ENCODE measurements at regions not wholly inside any gene's neighbourhood (a gene's known extent, or its start where the extent isn't known, plus 50 kb on each side); places are given as distances from the start of the nearest gene placed in this dataset.

DNA sequence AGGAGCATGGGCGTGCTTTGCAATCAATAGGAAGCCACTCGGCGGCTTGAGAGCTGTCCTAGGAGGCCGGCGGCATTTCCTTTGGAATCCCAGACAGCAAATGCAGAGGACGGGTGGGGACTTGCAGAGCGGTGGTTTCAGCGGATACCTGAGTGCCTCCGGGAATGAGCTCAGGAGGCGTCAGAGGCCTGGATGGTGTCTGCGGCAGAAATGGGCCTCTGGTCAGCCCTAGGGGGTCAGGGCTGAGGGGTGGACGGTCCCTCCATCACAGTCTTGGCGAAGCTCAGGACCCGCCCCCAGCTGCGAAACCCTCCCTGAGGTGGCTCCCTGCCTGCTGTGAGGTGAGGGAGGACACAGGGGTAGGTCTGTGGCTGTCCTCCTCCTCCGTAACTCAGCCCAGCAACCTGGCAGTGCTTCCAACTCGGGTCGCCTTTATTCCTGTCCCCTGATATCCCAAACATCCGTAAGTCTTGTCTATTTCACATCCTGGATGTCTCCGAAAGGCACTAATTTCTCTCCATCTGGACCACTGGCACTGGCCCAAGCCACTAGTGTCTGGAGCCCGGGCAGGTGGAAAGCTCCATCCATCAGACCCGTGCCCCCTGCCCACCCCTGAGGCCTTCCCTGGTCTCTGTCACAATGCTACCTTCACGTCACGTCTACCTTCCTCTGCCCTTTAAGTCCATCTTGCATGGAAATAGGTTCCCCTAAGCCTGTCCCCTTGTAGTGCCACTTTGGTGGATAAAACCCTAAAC lies 686.6 kb downstream of the BRD1 start:
- DNase-seq, result no peak

DNA sequence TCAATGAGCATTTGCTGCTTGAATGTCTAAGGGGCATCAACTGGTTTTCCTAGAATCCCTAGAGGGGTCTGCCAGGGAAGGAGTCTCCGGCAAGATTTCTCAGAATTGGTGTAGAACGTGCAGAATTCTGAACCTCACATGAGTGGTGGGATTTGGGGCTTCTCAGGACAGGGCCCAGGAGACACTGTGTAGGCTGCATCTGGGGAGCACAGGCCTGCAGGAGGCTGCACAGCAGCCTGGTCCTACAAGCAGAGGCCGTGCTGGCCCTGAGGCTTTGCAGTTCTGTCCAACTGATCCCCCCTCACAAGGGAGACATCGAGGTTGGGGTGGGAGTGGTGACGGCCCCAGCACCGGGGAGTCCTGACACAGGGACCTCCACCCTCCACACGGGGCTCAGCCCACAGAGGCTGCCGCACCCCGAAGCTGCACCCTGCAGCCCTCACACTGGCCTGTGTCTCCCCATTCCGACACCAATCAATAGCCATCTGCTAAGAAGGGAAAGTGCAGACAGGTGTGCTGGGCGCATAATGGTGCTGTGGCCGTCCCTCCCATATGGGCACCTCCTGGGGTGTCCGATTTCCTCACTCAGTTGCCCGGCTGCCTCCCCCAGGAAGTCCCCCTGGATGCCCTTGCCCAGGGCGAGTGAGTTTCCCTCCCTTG lies 688.1 kb downstream of the BRD1 start:
- DNase-seq, result no peak

DNA sequence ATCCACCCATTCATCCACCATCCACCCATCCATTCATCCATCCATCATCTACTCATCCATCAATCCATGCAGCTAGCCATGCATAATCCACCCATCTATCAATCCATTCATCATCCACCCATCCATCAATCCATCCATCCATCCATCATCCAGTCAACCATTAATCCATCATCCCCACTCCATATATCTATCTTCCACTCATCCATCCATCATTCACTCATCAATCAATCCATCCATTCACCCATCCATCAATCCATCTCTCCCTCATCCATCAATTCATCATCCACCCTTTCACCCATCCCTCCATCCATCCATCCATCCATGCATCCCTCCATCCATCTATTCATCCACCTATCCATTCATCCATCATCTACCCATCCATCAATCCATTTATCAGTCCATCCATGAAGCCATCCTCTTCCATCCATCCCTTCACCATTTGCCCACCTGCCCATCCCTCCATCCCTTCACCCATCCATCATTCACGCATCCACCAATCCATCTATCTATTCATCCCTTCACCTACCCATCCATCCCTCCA lies 689.4 kb downstream of the BRD1 start:
- no peak for DNase-seq

DNA sequence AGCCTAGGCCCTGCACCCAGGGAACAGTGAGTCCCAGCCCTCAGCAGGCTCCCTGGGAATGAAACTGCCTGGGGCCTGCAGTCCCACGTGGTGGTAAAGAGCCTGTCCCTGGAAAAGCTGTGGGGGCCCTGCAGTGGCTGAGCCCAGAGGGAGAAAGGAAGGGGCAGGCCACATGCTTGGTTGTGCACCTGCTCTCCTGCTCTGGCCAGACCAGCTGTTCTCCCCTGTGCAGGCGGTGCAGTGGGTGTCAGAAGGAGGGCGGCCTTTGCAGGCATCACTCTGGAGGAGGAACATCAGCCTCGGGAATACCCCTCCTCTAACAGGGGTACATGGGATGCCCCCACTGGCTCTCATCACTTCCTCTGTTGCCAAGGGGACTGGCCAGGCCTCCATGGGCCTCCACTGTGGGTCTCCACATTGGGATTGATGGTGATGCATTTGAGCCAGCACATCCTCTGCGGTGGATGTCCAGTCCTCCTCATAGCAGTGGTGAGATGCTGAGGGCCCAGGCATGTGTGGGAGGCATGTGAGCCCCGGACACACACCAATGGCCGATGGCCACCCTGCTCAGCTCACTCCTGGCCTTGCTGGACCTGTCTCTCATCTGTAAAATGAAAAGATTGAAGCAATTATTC lies 690.4 kb downstream of the BRD1 start:
- no peak for DNase-seq

DNA sequence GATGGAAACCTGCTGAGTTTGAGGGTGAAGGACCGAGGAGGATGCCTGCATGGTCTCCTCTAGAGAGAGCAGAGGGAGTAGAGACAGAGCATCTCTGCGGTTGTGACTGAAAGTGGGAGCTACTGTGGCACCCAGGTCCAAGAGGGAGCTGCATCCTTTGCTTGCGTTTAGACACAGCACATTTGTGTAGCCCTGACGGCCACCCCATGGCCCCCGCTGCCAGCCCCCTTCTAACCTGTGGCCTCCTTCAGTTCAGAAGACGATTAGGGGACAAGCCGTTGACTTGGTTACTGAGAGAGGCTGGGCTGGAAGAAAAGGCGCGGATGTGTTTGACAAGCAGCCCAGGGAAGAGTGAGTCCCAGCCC lies 690.9 kb downstream of the BRD1 start:
- DNase-seq, result no peak

DNA sequence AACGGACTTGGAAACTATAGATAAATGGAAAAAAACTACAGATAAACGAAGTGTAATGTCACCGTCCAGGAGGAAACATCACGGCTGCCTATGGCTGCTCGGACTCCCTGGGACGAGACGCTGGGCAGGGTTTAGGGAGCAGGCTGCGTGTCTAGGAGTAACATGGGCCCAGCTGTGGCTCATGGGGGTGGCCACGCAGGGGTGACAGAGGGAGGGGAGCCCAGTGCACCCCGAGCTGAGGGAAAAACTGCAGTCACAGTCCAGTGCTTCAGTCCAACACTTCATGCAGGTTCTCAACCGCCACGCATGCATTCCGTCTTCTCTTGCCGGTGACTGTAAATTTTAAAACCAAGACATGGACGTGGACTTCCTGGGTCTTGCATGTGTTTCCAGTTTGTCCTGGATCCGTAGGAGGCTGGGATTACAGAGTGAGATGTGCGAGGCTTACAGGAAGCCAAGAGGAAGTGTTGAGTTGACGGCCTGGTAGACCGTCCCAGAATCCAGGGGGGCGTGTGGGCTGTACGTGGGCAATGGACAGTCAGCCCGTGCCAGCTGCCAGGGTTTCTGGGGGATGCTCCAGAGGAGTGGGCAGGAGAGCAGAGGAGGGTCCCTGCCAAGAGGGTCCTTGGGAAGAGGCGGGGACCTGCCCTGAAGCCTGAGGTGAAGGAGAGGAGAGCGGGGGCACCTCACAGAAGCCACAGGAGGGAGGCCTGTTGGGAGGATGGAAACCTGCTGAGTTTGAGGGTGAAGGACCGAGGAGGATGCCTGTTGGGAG lies 691.4 kb downstream of the BRD1 start:
- DNase-seq, result no peak

DNA sequence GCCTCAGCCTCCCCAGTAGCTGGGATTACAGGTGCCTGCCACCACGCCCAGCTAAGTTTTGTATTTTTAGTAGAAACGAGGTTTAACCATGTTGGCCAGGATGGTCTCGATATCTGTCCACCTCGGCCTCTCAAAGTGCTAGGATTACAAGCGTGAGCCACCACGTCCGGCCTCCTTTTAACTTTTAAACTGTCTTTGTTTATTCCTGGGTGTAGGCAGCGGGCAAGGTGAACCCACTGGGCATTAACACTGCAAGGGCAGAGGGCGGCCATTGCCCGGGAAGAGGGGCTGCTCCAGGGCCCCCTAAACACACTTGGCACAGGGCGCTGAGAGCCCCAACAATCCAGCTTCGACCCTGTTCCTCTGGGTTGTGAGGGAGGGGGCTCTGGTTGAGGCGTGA lies 693.6 kb downstream of the BRD1 start:
- no peak for DNase-seq

DNA sequence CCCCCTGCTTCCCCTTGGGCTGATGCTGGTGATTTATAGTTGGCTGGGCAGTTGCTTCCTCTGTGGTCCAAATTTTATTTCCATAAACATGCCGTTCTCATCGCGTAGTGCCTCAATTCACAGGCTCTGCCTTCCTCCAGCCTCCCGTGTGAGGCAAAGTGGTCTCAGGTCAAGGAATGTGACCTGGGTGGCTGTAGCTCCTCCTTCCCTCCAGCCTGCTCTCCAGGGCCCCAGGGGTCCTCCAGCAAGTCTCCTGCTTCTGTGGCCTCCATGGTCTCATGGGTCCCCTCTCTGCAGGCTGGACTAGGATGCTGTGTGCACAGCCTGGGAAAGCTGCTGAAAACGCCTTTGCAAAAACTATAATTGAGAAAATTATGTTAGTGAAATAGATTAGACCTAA lies 694.1 kb downstream of the BRD1 start:
- no peak for DNase-seq

DNA sequence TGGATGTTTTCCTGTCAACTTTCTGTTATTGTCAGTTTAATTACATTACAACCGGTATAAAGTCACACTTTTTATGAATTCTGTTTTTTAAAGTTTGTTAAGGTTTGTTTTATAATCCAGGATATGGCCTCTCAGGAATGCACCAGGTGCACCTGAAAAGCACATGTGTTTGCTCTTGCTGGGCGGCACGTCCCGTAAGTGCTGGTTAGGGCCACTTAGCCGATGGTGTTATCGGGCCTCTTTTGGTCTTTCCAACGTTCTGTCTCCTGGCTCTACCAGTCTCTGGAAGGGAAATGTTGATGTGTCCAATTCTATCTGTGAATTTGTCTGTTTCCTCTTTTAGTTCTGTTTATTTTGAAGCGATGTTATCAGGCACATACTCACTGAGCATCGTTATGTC lies 695.7 kb downstream of the BRD1 start:
- no peak for DNase-seq

DNA sequence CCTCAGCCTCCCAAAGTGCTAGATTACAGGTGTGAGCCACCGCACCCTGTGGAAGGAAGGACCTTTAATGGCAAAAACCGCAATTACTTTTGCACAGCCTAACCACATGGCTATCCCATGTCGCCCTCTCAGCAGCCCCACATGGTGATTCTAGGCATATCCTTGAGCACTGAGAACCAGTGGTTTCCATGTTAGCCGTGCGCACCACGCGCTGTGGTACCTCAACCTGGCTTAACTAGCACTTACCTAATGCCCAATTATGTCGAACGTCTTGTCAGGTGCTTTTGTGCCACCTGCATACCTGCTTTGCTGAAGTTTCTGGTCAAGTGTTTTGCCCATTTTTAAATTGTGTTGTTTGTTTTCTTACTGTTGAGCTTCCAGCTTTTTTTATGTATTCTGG lies 697.9 kb downstream of the BRD1 start:
- no peak for DNase-seq

DNA sequence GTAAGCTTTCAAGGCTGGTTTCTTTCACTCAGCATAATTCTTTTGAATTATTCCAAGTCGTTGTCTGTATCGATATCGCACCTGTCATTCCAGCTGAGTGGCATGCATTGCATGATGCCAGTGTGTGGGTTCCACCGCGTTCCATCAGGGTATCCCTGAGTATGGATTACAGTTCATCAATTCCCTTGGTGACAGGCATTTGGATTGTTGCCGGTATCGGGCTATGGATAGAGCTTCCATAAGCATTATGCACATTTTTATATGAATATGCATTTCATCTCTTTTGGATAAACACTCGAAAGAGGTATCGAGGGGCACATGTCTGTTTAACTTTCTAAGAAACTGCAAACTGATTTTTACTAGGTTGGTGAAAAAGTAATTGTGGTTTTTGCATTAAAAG lies 698.8 kb downstream of the BRD1 start:
- no peak for DNase-seq

DNA sequence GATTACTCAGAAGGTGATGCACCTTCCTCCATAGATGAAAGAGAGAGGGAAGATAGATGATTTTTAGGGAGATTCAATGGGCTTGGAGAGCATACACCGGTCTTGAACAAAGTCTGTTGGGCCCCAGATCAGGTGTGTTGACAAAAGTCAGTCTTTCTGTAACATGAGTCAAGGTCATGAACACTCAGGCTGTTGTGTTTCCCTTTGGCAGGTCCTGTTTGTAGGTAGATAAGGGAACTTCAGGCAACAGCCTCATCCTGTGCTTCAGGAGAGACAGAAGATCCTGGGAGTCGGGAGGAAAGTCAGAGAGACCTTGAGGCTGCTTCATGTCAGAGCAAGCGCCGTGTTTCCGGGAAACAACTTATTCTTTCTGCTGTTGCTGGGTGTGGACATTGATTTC lies 703.1 kb downstream of the BRD1 start:
- DNase-seq, result no peak

DNA sequence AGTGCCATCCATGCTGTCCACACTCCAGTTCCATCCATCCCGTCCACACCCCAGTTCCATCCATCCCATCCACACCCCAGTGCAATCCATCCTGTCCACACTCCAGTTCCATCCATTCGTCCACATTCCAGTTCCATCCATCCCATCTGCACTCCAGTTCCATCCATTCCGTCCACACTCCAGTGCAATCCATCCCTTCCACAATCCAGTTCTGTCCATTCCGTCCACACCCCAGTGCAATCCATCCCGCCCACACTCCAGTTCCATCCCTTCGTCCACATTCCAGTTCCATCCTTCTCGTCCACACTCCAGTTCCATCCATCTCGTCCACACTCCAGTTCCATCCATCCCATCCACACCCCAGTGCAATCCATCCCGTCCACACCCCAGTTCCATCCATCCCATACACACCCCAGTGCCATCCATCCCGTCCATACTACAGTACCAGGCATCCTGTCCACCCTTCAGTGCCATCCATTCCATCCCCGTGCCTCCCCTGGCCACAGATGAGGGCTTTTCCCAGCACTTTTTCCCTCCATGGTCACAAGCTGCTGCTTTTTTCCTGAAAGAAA lies 704.0 kb downstream of the BRD1 start:
- no peak for DNase-seq

DNA sequence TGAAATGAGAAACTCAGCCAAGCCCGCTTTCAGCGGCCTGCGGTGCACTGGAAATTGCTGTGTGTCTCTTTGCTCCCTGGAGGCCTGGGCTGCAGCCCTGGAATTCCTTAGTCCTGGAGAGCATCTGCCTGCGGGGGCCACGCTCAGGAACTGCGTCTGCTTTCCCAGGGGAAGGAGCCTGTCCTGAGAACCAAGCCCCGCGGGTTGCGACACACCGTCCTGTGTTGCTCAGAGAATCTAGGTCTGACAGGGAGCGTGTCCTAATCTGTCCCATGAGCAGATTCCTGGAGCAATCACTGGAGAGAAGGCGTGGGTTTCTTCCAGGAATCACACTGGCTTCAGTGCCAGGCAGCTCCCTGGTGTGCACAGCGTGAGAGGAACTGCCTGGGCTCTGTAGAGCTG lies 708.1 kb downstream of the BRD1 start:
- no peak for DNase-seq

DNA sequence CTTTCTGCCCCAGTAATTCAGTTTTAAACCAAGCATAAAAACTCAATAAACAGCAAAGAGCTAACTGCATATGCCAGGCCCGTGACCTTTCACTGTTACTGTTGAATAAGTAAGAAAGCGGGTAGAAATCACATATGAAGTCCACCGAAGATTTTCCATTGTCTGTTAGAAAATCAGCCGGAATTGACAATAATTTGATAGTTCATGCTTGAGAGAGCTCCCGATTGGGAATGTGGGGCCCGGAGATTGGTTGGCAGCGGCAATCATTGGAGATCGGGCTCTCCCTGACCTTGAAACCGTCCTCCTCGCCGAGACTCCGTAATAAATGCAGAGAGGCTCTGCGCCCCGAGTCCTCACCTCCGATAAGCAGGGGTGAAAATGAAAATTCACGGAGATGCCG lies 709.6 kb downstream of the BRD1 start:
- DNase-seq, result no peak

DNA sequence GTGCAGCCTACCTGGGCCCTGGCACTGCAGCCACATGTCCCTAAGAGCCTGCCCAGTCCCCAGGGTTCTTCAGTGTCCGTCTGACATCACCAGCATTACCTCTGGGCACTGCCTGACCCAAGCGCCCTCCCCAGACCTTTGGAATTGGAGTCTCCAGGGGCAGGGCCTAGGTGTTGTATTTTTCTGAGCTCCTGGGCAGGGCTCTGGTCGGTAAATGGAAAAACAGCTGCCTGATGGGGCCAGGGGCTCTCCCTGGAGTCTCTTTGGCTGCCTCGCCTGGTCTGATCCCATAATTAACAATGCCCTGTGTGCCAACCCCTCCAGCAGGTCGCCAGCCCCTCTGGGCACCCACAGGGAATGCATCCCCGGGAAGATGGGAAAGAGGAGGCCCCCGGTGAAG lies 710.2 kb downstream of the BRD1 start:
- DNase-seq, result no peak

DNA sequence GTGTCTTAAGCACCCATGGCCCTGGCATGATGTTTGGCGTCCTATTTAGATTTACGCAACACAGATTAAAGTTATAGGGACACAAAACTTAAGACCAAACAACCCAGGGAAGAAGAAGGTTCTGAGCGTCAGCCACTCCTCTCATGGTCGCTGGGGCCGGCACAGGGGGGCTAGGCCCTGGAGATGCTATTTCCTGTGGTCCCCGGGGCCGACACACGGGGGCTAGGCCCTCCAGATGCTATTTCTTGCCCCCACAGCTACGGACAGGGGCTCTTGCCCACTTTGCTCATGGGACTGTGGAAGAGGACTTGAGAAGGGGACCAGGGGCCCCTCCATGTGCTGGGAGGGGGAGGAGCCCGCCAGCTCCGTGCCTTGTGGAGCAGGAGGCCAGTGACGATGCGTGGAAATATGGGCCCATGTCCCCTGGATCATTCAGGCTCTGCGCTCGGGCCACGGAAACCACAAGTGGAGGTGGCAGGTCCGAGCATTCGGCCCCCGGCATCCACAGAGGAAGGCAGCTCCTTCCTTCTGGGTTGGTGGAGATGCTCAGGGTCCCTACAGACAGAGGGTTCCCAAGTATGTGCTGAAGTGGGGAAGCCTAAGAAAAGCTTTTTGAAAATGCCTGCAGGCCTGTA lies 711.1 kb downstream of the BRD1 start:
- no peak for DNase-seq

DNA sequence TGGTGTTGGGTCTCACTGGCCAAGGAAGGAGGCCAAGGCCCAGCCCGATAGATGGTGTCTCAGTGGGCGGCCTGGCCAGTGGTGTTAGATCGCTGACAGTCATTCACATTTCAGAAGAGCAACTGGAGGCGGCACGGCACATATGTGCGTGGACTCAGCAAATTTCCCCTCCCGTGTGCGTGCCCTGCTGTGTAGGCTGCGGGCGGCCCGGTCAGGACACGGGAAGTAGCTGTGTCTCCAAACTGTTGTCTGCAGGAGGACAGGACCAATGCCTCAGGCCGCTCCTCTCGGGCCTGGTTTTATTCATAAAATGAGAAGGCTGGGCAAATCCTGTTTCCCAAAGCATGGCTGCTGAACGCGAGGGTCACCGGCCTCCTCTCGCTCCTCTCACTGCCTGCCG lies 711.7 kb downstream of the BRD1 start:
- DNase-seq, result no peak

DNA sequence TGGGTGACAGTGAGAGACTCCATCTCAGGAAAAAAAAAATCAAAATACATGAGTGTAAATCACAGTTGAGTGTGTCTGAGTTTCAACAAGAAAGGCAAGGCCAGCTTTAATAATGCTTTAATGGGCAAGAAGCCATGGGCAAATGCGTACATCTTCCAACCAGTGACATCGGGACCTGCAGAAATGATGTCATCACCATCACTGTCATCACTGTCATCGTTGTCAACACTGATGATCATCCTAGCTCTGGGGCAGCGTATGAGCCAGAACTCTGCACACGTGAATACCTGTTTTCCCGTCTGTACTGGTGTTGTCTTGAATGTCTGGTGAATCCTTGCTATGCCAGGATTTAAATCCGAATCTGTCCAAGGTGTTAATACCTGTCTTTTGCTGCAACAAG lies 712.5 kb downstream of the BRD1 start:
- no peak for DNase-seq

DNA sequence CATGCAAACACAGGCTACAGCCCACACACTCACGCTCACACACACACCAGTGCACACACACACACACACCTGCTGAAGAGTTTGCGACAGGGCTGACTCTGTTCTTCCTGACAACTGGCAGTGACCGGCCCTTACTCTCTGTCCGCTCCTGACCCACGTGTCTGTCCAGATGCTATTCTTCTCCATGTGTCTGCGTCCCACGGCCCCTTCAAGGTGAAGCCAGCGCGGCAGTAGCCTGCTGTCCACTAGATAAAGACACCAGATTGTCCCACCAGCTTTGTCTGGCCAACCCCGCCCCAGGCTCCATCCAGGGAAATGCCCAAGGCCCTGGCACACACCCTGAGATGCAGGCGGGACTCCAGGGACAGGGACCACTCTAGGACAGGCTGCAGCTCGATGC lies 713.9 kb downstream of the BRD1 start:
- DNase-seq, result no peak

DNA sequence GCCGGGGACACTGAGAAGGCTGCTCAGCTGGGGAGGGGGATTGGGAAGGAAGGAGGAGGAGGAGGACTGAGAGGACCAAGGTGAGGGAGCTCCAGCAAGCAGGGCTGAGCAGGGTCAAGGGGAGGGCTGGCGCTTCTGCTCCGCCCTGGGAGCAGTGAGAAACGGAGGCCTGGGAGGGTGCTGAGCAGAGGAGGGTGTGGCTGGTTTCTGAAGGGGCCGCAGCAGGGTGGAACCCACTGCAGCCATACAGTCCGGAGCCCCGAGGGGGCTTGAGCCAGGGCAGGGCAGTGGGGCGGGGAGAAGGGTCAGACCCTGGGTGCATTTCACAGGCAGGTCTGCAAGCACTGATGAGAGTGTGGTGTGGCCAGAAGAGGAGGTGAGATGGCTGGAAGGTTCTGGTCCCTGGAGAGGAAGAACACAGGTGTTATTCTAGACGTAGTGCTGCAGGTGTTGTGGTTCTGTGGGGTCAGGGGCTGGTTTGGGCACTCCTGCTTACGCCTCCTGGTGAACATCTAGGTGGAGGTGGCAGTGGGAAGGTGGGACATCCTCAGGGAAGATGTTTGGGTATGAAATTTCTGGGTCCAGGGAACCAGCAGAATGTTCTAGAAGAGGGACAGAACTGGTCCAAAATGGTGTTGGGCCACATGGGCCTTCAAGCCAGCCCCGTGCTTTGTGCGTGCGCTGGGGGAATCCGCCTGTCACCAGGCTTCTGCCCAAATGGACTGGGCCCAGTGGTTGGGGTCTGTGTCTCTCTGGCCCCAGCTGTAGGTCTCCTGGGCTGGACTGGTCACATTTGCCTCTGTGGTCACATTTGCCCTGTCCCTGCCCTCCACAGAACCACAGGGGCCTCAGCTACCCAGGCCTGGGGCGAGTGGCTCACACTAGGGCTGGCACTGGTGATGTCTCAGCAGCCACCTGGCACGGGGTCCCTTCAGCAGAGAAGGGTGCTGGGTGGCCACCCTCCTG lies 714.7 kb downstream of the BRD1 start:
- no peak for DNase-seq
